Stimulated activated naive CD8-positive, alpha-beta T cell treated with anti-CD3 and anti-CD28 coated beads, Interleukin-15, Interleukin-2, amounts not matched to agents 100 ng/mL and 50 ng/mL, for 24 hours (primary cell): ENCODE measurements at regions not wholly inside any gene's neighbourhood (a gene's known extent, or its start where the extent isn't known, plus 50 kb on each side); places are given as distances from the start of the nearest gene placed in this dataset.
"Not testable (repeated sequence)": the region's sequence is repeated elsewhere in the genome, so short reads cannot be mapped to it uniquely, and the experiment has no call there.

Experiments used
- H3K27ac Mint-ChIP-seq: one replicate; pipeline ENCODE4 v1.8.0; 2021; ENCODE audit warnings: mild to moderate bottlenecking, mixed read lengths
- H3K27me3 Mint-ChIP-seq: one replicate; pipeline ENCODE4 v1.8.0; 2021; ENCODE audit warnings: mixed read lengths
- H3K36me3 Mint-ChIP-seq: one replicate; pipeline ENCODE4 v1.8.0; 2021; ENCODE audit warnings: low read depth, mixed read lengths
- H3K4me1 Mint-ChIP-seq: one replicate; pipeline ENCODE4 v1.8.0; 2021; ENCODE audit warnings: low read depth, mixed read lengths
- H3K4me3 Mint-ChIP-seq: one replicate; pipeline ENCODE4 v1.8.0; 2021; ENCODE audit warnings: mild to moderate bottlenecking, mixed read lengths
- H3K9me3 Mint-ChIP-seq: one replicate; pipeline ENCODE4 v1.8.0; 2021; ENCODE audit warnings: mixed read lengths

- peaks cover 2% of the 10 kb centered on the region for H3K27me3 Mint-ChIP-seq
- H3K27ac Mint-ChIP-seq = no peak overlapping the region
- H3K4me3 Mint-ChIP-seq = no peak overlapping the region
- H3K4me1 Mint-ChIP-seq = no peaks in the 10 kb centered on the region
- no peaks in the 10 kb centered on the region for H3K9me3 Mint-ChIP-seq
- no peaks in the 10 kb centered on the region for H3K36me3 Mint-ChIP-seq
These were observed 59.0 kb downstream of the PLXNA1 start for GRCh38 chr3:127041933-127042332.

DNA sequence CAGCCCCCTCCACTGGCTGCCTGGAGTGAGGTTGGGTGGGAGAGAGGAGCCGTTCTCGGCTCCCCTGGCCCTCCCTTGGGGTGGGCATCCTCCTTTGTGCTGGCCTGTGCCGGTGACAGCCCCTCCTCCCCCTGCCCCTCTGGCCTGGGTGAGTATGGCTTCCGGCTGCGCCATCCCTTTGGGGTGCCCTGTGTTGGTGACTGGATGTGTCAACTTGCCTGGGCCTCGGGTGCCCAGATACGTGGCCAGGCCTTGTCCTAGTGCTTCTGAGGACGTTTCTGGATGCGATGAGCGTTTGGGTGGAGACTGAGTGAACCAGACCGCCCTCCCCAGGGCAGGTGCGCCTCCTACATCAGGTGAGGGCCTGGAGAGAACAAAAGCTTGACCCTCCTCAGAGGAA, 59.7 kb downstream of the PLXNA1 start:
- no peaks in the 10 kb centered on the region for H3K36me3 Mint-ChIP-seq
- no peaks in the 10 kb centered on the region for H3K9me3 Mint-ChIP-seq
- no peak overlapping the region for H3K4me3 Mint-ChIP-seq
- no peaks in the 10 kb centered on the region for H3K4me1 Mint-ChIP-seq
- H3K27me3 Mint-ChIP-seq = peaks cover 2% of the 10 kb centered on the region
- H3K27ac Mint-ChIP-seq = no peak overlapping the region

DNA sequence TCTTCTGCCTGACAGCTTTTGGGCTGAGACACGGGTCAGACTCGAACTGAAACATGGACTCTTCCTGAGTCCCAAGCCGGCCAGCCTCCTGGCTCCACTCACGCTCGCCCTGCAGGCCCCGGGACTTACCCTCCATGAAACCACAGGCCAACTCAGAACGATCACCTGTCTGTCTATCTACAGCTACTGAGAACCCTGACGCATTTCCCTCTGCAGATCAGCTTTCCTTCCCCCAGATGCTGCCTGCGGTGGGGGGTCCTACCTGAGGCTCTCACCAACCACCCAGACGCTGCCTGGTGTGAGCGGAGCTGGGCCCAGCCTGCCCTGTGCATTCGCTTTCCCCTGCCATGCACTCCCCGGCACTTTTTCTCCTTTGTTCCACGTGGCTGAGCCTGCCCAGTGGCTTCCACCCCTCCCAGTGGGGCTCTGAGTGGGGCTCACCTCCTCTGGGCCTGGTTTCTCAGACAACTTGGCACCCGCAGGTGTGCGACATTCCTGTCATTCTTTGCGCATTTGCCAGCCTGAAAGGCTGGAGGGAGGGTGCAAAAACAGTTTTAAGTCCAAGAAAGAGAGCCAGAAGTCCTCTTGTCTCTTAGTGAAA, 60.2 kb downstream of the PLXNA1 start:
- H3K27ac Mint-ChIP-seq = no peak overlapping the region
- H3K9me3 Mint-ChIP-seq = no peaks in the 10 kb centered on the region
- H3K27me3 Mint-ChIP-seq = peaks cover 3% of the 10 kb centered on the region
- no peaks in the 10 kb centered on the region for H3K4me1 Mint-ChIP-seq
- no peak overlapping the region for H3K4me3 Mint-ChIP-seq
- H3K36me3 Mint-ChIP-seq = no peaks in the 10 kb centered on the region

GRCh38 chr3:127043731-127044510, 61.0 kb downstream of the PLXNA1 start:
- Mint-ChIP-seq H3K4me3 (no peak overlapping the region), H3K27me3 (peaks cover 9% of the 10 kb centered on the region), H3K27ac (no peak overlapping the region), H3K4me1 (no peaks in the 10 kb centered on the region), H3K36me3 (no peaks in the 10 kb centered on the region), H3K9me3 (peaks cover 1% of the 10 kb centered on the region)

DNA sequence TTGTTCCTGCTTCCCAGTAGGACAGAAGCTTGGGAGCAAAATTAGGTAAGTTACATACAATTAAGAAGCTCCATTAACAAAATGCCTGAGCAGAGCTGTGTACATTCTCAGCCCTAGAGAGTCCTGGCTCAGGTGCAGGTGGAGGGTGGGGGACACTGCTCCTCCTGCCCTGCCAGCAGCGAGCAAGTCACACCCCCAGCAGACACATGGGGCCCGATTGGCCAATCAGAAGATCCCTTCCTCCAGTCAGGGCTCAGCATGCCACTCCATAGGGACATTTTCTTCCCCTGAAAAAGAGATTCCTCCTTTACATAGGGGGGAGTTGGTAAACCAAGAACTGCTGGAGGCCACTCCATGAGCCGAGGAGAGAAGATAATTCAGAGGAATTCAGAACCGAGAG, 62.1 kb downstream of the PLXNA1 start:
- Mint-ChIP-seq H3K9me3 (peaks cover 9% of the 10 kb centered on the region), H3K36me3 (no peaks in the 10 kb centered on the region), H3K27ac (no peak overlapping the region), H3K4me1 (no peaks in the 10 kb centered on the region), H3K27me3 (peaks cover 9% of the 10 kb centered on the region), H3K4me3 (no peak overlapping the region)

DNA sequence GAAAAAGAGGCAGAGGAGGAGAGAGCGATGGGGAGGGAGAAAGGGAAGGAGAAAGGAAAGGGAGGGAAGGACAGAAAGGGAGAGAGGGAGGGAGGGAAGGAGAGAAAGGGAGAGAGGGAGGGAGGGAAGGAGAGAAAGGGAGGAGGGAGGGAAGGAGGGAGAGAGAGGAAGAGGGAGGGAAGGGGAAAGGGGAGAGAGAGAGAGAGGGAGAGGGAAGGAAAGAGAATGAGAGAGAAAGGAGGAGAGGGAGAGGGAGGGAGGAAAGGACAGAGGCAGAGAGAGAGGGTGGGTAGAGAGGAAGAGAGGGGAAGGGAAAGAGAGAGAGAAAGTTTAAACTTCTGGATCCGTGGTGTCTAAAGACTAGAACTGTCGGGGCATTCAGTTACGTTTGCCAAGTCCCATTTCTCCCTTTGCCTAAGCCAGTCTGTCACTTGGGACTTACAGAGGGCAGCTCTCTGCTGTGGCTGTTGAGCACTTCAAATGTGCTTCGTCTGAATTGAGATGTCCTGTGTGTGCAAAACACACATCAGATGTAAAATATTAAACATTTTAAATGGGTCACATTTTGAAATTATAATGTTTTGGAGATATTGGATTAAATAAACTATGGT, 62.6 kb downstream of the PLXNA1 start:
- H3K9me3 Mint-ChIP-seq = peaks cover 10% of the 10 kb centered on the region
- no peaks in the 10 kb centered on the region for H3K4me1 Mint-ChIP-seq
- no peak overlapping the region for H3K4me3 Mint-ChIP-seq
- H3K27ac Mint-ChIP-seq = no peak overlapping the region
- no peaks in the 10 kb centered on the region for H3K36me3 Mint-ChIP-seq
- peaks cover 9% of the 10 kb centered on the region for H3K27me3 Mint-ChIP-seq

- peaks cover 12% of the 10 kb centered on the region for H3K27me3 Mint-ChIP-seq
- not testable (repeated sequence) for H3K9me3 Mint-ChIP-seq, H3K4me1 Mint-ChIP-seq, H3K4me3 Mint-ChIP-seq, H3K36me3 Mint-ChIP-seq, H3K27ac Mint-ChIP-seq
These were observed 63.8 kb downstream of the PLXNA1 start for GRCh38 chr3:127046690-127047089.

DNA sequence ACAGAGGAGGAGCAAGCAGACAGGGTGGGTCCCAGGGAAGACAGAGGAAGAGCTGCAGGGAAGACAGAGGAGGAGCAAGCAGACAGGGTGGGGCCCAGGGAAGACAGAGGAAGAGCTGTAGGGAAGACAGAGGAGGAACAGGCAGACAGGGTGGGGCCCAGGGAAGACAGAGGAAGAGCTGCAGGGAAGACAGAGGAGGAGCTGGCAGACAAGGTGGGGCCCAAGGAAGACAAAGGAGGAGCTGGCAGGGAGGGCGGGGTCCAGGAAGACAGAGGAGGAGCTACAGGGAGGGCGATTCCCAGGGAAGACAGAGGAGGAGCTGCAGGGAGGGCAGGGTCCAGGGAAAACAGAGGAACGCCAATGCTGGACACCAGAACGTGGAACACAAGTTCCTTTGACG, 66.5 kb downstream of the PLXNA1 start:
- no peak overlapping the region for H3K4me3 Mint-ChIP-seq
- H3K4me1 Mint-ChIP-seq = no peaks in the 10 kb centered on the region
- no peaks in the 10 kb centered on the region for H3K36me3 Mint-ChIP-seq
- peaks cover 10% of the 10 kb centered on the region for H3K27me3 Mint-ChIP-seq
- peaks cover 10% of the 10 kb centered on the region for H3K9me3 Mint-ChIP-seq
- no peak overlapping the region for H3K27ac Mint-ChIP-seq

GRCh38 chr3:127050733-127051132, 67.8 kb downstream of the PLXNA1 start:
- H3K4me3 Mint-ChIP-seq = no peak overlapping the region
- no peaks in the 10 kb centered on the region for H3K36me3 Mint-ChIP-seq
- peaks cover 10% of the 10 kb centered on the region for H3K9me3 Mint-ChIP-seq
- peaks cover 9% of the 10 kb centered on the region for H3K27me3 Mint-ChIP-seq
- H3K27ac Mint-ChIP-seq = no peak overlapping the region
- H3K4me1 Mint-ChIP-seq = no peaks in the 10 kb centered on the region

- Mint-ChIP-seq H3K9me3 (peaks cover 10% of the 10 kb centered on the region), H3K27ac (no peak overlapping the region), H3K4me1 (no peaks in the 10 kb centered on the region), H3K4me3 (no peak overlapping the region), H3K27me3 (peaks cover 9% of the 10 kb centered on the region), H3K36me3 (no peaks in the 10 kb centered on the region)
These were observed 69.2 kb downstream of the PLXNA1 start for GRCh38 chr3:127052121-127052561.

- peaks cover 16% of the 10 kb centered on the region for H3K9me3 Mint-ChIP-seq
- no peak overlapping the region for H3K4me3 Mint-ChIP-seq
- no peak overlapping the region for H3K27ac Mint-ChIP-seq
- no peaks in the 10 kb centered on the region for H3K36me3 Mint-ChIP-seq
- peaks cover 9% of the 10 kb centered on the region for H3K27me3 Mint-ChIP-seq
- no peaks in the 10 kb centered on the region for H3K4me1 Mint-ChIP-seq
These were observed 70.1 kb downstream of the PLXNA1 start for GRCh38 chr3:127053026-127053425.

DNA sequence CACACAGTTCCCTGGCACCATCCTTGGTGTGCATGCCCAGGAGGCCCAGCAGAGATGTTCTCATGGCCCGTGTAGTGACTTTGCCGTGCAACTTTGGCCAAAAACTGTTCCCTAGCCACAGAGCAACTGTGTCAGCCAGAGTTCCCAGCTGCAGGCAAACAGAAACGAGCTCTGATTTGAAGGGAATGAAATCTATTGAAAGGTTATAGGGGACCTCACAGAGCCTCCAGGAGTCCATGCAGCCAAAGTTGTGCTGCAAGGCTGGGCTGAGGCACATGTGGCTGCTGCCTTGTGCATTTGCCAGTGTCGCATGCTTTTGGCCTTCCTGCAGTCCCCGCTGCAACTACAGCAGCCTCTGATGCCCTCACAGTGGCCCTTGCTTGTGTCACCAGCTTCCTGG, 70.5 kb downstream of the PLXNA1 start:
- Mint-ChIP-seq H3K27ac (no peak overlapping the region), H3K36me3 (no peaks in the 10 kb centered on the region), H3K4me3 (no peak overlapping the region), H3K4me1 (no peaks in the 10 kb centered on the region), H3K27me3 (peaks cover 6% of the 10 kb centered on the region), H3K9me3 (peaks cover 16% of the 10 kb centered on the region)

DNA sequence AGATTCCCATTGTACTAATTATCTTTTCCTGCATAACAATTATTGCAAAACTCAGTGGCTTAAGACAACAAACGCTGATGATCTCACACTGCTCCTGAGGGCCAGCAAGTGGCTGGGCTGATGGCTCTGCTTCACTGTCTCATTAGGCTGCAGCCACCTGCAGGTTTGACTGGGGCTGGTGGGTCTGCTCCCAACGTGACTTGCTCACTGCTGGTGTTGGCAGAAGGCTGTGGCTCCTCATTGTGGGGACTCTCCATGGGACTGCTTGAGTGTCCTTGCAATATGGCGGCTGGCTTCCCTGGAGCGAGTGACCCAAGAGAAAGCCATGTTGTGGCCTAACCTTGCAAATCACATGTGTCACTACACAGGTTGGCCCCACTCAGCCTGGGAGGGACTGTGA, 71.1 kb downstream of the PLXNA1 start:
- Mint-ChIP-seq H3K36me3 (no peaks in the 10 kb centered on the region), H3K27me3 (peaks cover 2% of the 10 kb centered on the region), H3K9me3 (peaks cover 14% of the 10 kb centered on the region), H3K4me3 (no peak overlapping the region), H3K27ac (no peak overlapping the region), H3K4me1 (no peaks in the 10 kb centered on the region)

DNA sequence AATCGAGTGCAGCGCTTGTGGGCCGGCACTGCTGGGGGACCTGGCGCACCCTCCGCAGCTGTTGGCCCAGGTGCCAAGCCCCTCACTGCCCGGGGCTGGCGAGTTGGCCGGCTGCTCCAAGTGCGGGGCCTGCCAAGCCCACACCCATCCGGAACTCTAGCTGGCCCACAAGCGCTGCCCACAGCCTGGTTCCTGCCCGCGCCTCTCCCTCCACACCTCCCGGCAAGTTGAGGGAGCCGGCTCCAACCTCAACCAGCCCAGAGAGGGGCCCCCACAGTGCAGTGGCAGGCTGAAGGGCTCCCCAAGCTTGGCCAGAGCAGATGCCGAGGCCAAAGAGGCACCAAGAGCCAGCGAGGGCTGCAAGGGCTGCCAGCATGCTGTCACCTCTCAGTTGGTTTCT, 73.4 kb downstream of the PLXNA1 start:
- Mint-ChIP-seq H3K27ac (no peak overlapping the region), H3K4me1 (no peaks in the 10 kb centered on the region), H3K27me3 (peaks cover under 1% of the 10 kb centered on the region), H3K36me3 (no peaks in the 10 kb centered on the region), H3K4me3 (no peak overlapping the region), H3K9me3 (peaks cover 6% of the 10 kb centered on the region)

DNA sequence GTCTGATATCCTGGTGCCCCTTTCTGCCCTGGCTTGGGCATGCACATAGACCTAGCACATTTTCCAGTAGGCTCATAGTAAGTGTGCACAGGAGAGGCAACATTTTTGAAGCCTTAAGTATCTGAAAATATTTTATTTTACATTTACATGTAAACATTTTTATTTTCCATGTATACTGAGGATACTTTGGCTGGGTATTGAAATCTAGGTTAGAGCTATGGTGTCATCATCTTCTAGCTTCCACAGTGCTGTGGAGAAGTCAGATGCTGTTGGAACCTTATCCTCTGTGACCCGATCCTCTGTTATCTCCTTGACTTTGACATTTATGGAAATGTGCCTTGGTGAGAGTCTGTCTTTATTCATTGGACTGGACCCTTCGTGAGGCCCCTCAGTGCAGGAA, 74.1 kb downstream of the PLXNA1 start:
- no peaks in the 10 kb centered on the region for H3K4me1 Mint-ChIP-seq
- no peaks in the 10 kb centered on the region for H3K36me3 Mint-ChIP-seq
- no peak overlapping the region for H3K4me3 Mint-ChIP-seq
- H3K27me3 Mint-ChIP-seq = no peaks in the 10 kb centered on the region
- H3K9me3 Mint-ChIP-seq = peaks cover 6% of the 10 kb centered on the region
- no peak overlapping the region for H3K27ac Mint-ChIP-seq
